Head of caudate nucleus (tissue), 42 donors: ENCODE measurements at regions not wholly inside any gene's neighbourhood (a gene's known extent, or its start where the extent isn't known, plus 50 kb on each side); places are given as distances from the start of the nearest gene placed in this dataset.

Source experiments
- DNase-seq, 42 donors: peaks; one replicate each; pipeline versions ENCODE4 v3.0.0 to v3.0.0-alpha.2; 2020 to 2021; ENCODE audit warnings: mixed read lengths in 7 of 42
- intact Hi-C: fragments of 100-400 bp; cut with DNase I; formaldehyde crosslinking; loops from one replicate; pipeline ENCODE4 v1.15.0; 2022

DNA sequence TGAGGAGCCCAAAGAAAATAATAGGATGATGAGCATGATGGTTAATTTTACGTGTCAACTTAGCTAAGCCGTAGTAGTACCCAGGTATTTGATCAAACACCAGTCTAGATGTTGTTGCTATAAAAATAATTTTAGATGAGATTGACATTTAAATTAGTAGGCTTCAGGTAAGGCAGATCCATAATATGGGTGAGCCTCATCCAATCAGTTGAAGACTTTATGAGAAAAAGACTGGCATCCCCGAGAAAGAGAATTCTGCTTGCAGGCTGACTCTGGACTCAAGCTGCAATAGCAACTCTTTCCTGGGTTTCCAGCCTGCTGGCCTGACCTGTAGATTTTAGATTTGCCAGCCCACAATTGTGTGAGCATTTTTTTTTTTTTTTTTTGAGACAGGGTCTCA lies 192.8 kb upstream of the LNX1 start:
- intact Hi-C loops = no loop called here

DNA sequence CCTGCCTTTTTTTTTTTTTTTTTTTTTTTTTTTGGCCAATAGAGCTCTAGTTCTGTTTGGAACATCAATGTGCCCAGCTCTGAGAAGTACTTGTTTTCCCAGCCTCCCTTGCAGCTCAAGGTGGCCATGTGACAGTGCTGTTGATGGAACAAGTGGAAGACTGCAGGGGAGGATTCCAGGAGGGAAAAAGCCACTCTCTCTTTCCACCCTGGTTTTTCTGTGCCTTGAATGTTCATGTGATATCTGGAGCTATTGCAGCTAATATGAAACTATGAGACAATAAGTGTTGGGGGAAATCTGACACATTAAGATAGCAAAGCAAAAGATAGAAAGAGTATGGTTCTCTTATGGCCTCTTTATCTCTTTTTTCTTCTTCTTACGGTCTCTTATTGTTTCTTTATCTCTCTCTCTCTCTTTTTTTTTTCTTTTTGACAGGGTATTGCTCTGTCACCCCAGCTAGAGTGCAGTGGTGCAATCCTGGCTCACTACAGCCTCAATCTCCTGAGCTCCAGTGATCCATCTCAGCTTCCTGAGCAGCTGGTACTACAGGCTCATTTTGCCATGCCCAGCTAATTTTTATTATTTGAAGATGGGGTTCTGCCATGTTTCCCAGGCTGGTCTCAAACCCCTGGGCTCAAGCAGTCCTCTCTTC lies 192.0 kb upstream of the LNX1 start:
- DNase-seq = no peak
- intact Hi-C loops = no loop called here

More for the DNA sequence above, 192.8 kb upstream of the LNX1 start:
- DNase-seq = no peak

DNA sequence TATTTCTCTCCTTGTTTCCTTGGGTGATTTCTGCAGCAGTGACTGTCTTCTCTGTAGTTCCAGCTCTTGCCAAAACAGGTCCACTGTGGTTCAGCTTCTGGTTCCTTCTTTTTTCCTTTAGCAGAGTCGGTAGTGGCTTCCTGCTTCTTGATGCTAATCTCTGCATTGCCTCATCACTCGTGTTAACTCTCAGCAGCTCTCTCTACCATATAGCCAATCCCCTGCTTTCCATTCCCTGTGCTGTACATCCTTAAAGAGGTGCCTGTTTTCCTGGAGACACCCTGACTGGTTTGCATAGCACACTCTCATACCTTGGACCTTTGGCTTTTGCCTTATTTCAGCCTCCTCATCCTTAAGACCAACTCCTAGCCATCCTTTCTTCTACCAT lies 191.2 kb upstream of the LNX1 start:
- intact Hi-C loops = no loop called here

DNA sequence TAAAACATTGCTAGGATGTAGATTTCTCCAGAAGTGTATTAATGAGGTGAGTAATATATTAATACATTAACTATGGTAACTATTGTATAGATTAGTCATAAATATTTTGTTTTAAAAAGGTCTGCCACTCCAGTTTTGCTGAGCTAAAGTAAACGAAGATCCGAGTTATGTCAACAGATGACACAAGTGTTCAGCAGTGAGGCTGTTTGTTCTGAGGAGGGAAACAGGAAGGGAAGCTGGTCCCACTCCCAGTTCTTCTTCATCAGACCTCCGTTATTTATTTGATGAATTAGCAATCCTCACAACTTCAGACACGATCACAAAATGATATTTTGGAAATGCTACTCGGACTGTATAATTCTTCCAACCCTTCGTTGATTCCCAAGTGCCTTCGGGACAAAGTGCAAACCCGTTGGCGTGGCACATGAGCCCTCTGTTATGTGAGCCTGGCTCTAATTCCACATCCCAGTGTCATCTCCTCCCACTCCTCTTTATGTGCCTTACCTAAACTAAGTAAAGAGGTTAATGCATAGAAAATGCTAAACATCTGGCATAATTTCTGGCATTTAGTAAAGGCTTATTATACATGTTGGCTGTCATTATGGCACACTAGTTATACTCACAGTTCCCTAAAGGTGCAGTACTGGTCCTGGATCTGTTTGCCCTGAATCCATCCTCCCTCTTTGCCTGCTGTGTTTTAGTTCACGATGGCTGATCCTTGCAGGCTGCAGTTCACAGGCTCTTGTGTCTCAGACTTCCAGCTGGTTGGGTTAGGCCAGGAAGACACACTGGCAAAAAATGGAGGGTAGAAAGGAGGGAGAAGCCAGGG lies 190.6 kb upstream of the LNX1 start:
- intact Hi-C loops = no loop called here
- no peak for DNase-seq

More for the DNA sequence above, 191.2 kb upstream of the LNX1 start:
- DNase-seq = no peak

DNA sequence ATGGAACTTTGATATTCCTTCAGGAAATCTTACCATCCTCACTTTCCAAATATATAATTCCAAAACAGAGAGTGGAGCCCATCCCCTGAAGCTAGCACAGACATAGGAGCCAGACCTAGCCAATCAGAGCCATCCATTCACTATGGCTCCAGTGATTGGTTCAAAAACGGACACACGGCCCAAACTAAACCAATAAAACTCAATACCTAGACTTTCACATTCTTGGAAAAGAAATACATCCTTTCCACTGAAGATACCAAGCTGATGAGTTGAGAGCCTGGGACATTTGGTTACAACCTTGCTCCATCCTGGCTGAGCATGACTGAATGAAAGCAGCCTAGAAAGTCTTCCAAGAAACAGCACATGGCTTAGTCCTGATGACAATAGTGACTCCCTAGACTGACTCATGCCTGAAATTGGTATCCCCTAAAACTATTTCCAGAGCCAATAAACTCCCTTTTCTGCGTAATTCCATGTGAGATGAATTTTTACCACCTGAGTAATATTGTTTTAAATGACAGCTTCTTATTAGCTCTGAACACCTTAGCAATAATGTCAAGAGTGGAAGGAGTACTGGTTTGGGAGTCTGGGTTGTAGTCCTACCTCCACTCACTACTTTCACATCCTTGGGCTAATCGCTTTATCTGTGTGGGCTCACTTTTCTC lies 189.6 kb upstream of the LNX1 start:
- intact Hi-C loops = no loop called here

DNA sequence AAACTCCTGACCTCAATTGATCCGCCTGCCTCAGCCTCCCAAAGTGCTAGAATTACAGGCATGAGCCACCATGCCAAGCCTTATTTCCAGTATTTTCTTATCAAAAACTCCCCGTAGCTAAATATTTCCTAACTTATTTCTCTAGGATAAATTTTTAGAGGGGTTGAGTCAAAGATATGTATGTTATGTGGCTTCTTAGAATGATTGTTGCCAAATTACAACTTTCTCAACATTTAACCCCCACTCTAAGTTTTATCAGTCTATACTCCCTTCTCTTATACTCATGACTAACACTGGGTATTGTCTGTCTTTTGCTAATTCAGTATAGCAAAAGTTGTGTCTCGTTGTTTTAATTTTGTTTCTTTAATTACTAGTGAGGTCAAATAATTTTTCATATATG lies 187.7 kb upstream of the LNX1 start:
- DNase-seq = no peak
- intact Hi-C loops = no loop called here

More for the DNA sequence above, 189.6 kb upstream of the LNX1 start:
- no peak for DNase-seq

DNA sequence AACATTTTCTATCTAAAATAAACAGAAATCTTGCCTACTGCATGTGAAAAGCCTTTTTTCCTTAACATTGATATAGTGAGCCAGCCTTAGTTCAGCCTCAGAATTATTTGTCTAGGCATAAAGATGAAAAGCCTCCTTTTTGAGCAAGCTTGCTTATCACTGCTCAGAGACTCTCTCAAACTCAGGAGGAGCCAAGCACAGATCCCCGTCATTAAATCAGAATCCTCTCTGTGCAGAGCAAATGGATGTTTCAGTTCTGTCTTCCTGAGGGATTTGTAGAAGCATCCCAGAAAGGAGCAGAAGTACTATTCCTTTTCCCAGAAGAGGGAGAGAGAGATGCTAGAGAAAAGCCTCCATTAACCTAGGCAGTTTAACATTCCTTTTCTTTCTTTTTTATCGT lies 186.9 kb upstream of the LNX1 start:
- intact Hi-C loops = no loop called here
- no peak for DNase-seq

DNA sequence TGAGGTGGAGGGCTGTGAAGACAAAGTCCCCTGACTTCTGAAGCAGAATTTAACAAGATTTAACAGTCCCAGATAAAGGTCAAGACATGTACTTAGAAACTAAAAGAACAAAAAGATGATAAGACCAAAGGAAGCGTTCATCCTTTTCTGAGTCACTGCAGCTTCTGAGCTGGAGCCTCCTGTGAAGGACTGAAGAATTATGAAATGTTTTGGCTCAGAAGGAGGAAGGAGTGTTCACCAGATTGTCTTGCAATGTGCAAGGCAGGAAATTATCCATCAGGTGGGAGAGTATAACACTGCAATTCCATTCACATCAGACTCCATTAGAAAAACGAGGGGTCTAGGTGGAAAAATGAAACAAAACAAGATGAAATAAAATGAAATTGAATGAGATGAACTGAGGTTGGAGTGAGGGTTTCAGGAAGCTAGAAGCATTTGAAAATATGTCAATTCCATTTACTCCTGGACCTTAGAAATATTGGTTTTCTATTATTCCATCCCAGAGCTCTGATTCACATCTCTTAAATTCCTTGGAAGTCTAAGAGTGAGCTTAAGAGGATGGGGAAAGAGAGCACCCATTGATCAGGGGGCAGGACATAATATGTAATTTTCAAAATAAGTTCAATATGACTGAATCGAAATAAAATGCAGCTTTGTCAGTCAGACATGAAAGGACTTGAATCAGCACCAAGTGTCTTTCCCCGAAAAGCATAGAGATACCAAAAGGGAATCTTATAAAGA lies 186.1 kb upstream of the LNX1 start:
- intact Hi-C loops = no loop called here
- no peak for DNase-seq

DNA sequence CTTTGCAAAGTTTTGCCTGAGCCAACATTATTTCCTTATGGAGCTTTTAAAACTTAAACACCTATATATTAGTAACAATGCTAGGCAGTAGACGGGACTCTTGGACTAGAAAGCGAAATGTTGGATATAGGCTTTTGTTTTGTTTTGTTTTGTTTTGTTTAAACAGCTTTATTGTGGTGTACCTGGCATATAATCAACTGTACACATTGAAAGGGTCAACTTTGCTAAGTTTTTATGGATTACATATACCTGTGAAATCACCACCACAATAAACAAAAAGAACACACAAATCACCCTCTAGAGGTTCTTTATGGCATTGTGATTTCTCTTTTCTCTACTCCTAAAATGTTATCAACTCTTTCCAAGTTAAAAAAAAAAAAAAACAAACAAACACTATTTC lies 184.9 kb upstream of the LNX1 start:
- DNase-seq = no peak
- intact Hi-C loops = no loop called here

DNA sequence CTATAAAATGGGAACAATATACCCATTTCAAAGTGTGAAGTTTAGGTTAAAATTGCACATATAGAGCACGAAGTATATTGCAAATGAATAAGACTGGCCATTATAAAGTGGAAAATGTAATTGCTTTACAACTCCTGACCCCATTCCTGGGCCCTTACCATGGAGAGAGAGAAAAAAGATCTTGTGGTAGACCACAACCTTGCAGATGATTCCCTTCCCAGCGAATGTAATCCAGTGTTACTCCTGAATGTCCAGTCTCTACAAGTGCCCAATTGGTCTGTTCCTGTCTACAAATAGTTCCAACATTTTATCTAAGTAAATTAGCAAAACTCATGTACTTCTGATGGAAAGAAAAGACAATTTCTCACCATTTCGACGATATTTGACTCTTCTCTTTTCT lies 184.1 kb upstream of the LNX1 start:
- intact Hi-C loops = no loop called here
- no peak for DNase-seq

DNA sequence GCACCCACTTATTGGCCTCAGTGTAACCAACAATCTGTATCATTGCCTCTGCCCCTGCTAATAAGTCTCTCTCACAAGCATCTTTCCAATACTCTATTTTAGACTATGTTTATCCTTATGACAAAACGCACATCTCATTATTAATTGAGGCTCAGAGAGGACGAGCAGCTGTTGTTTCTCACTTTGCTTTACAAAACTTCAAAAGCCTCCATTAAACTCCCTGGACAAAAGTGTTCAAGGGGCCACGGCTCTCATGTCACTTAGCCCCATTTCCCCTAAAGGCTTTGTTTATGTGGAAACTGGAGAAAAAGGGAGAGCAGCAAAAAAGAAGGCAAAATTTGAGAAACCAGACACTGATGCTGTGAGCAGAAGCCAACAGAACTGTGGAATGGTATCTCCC lies 180.0 kb upstream of the LNX1 start:
- intact Hi-C loops = no loop called here
- DNase-seq = no peak

DNA sequence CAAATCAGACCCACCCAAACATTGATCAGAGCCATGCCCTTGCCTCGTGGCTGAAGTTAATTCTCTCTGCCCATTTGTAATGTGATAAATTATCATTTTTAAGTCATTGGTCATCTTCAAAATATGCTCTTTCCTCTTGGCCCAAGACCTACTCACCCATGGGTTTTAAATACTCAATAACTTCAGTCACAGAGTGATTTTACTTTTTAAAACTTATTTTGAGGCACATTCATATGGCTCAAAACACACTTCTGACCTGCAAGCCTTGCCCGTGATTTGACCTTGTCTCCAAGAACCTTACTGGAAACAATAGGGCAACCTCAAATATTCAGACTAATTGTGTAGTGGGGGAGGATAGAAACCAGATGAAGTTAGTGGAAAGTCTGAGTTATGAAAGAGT lies 176.2 kb upstream of the LNX1 start:
- DNase-seq = no peak
- intact Hi-C loops = no loop called here

DNA sequence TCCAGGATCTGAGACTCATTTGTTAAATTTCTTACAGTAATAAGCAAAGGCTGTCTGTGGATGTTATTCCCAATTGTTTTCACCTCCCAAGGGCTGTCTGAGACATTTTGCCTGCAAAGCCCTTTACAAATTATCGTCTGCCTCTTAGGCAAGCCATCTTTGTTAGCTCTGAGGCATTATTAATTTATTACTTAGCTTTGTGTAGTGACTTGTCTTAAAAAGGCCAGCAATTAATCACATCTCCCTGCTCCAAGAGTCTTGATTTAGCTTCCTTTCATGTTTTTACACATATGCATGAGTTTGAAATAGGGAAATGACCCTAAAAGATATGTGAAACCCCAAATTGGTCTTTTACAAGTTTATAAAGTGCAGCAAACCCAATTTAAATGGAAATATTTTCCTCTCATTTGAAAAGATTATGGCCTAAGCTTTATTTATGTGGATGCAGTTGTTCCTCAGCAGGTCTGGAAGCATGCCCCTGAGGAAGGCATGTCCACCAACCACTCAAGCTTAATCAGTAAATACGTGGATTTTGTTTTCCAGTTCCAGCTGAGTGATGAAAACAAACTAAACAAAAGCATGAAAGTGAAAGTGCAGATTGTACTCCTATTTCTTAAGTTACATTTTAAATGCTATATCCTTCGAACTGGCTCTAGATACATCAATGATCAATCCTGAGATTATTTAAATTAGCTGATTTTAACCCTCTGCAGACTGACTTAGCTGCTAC lies 173.6 kb upstream of the LNX1 start:
- intact Hi-C loops = no loop called here
- DNase-seq = no peak

DNA sequence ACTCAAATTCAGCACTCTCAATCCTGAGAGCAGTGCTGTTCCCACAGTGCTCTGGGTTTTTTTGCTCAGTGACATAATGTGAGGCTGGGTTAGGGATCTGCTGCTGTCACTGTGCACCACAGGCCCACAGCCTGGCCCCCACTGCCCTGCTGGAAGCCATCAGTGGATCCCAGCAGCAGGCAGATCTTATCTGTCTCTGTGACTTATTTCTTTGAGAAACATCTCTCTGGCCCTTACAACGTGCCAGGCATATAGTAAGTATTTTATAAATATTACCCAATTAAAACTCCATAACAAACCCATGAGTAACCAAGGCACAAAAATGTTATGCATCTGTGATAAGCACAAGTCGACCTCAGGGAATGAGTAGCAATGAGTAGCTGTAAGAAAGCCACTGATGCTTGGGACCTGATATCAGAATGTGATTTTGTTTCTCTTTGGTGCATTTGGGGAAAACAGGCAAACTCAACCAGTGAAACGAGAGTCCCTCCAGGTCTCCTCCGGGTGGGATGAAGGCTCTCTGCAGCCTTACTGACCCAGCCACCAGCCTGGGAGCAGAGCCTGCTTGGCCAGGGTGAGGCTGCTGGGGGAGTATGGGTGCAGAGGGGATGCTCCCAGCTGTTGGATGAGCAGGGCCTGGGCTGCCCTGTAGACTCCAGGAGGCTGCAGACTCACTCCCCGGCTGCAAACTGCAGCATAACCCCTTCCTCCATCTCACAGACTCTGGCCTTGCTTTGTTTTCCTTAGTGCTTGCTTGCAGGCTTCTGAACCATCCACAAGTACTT lies 172.7 kb upstream of the LNX1 start:
- DNase-seq = no peak
- intact Hi-C loops = no loop called here

DNA sequence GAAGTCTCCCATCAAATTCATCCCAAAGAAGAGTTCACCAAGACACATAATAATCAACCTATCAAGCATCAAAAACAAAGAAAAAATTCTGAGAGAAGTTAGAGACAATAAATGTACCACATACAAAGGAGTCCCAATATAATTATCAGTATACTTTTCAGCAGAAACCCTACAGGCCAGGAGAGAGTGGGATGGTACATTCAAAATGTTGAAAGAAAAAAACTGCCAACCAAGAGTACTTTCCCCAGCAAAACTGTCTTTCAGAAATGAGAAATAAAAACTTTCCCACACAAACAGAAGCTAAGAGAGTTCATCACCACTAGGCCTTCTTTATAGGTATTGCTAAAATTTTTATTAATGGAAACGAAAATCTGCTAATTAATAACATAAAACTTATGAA lies 164.4 kb upstream of the LNX1 start:
- no peak for DNase-seq
- intact Hi-C loops = no loop called here

DNA sequence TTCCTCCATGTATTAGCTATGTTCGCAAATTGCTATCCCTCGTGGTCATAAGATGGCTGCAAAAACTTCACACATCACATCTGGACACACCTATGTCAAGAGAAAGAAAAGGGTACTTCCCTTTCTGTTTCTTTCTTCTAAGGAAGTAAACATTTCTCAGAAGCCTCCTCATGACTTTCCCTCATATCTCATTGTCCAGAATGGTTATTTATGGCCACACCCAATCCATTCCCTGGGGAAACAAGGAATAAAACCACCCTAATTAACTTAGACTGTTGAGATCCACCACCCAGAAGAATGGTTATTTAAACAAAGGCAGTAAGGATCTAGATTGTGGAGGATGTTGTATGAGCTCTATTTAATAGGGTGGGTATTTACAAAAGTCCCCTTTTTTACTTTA lies 160.8 kb upstream of the LNX1 start:
- intact Hi-C loops = no loop called here
- no peak for DNase-seq

DNA sequence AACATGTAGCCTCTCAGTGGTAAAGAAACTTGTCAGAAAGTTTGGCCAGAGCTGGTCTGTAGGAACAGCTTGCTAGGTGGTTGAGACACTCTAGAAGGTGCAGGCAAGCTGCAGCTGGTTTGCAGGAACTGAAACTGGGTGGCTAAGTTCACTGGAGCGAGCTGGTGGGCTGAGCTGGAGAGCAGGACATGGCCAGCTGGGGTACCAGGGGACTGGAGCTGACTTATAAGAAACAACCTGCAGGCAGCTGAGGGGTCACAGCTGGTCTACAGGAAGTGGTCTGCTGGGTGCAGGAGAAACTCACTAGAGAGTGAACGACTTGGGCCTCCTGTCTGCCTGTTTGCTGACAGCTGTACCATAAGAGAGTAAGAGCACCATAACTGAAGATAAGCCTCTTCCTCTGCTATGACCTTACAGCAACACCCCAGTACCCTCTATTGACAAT lies 157.1 kb upstream of the LNX1 start:
- intact Hi-C loops = no loop called here
- DNase-seq = peak in 1 of 42 donors; percentile 13

DNA sequence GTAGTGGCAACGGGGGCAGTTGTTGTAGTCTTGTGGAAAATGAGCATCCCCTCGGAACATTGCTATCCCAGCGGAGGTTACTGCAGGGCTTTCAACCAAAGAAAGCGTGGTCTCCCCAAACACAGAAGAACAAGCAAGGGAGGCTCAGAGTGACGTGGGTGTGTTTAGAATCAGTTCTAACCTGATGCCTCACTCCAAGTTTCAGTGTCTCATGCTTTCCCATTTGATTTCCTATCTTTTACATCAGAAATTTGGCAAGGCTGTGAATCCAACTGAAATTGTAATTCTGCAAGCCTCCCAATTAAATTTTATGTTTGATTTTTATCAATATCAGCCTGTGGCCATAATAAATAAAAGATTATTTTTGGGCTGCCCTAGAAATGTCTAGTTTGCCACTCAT lies 156.1 kb upstream of the LNX1 start:
- no peak for DNase-seq
- intact Hi-C loops = no loop called here
